ENCODE measurements at regions not wholly inside any gene's neighbourhood (a gene's known extent, or its start where the extent isn't known, plus 50 kb on each side); places are given as distances from the start of the nearest gene placed in this dataset.
A peak's percentile ranks its signal among the peaks of the same experiment; 100 is the strongest.

DNA sequence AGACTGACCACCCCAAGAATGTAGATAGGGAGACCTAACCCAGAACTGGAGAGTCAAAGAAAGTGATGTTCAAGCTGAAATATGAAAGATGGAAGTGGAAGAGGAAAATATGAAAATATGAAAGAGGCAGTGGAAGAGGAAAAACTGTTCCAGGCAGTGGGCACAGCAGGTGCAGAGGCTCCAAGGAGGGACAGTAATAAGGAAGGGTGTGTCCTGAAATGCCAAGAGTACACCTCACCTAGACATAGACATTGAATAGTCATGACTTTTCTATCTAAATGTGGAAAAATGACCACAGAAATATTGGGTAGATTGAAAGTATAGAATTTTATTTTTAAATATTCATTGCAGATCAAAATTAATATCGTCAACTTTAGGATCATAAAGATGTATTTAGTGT, 161.7 kb upstream of the USP24 start:
- H3K4me1 ChIP-seq = peaks cover 0 to 21% (median 4%) of the 10 kb centered on the region in 4 donors
- DNase-seq (ENCODE audit: low spot score in 2 of 2) = no peak
- no peaks in the 10 kb centered on the region for H3K36me3 ChIP-seq
- H3K4me3 ChIP-seq = no peak overlapping the region
- no peak for TF ChIP-seq POLR2A (IDR thresholded peaks at IDR 0.05)
- no peak for TF ChIP-seq EP300 (IDR thresholded peaks at IDR 0.05)
- no peak for TF ChIP-seq CTCF (IDR thresholded peaks at IDR 0.05)
- H3K9me3 ChIP-seq = no peaks in the 10 kb centered on the region
- 94 to 95% methylated on average over 1 of the region's 1 CpG for WGBS, 2 donors
- no peak overlapping the region for H3K27ac ChIP-seq
- H3K27me3 ChIP-seq = no peaks in the 10 kb centered on the region

DNA sequence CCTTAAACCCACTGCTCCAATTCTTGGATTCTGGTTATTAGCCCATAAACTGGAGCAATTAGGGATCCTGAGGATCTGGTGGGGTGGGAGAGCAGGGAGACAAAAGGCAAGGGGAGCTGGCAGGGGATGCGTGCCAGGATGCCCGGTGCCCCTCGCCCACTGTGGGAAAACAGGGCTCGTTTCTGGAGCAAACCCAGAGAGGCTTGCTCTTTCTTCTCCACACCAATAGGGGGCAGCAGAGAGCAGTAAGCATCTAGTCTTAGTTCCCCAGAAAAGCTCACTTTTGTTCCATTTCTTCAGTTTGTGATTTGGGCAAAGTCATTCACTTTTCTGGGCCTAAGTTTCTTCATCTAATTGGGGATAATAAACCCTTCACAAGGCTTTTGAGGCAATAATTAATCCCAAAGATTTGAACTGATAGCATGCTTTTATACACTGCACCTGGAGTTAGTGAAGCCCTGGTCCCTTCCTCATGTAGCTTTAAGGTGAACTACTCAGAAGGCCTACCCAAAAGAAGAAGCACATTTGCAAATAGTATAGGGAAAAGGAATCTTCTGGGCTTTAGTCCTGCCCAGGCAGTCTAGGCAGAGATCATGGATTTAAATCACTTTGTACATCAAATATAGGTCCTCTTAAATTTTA, 160.6 kb upstream of the USP24 start:
- no peaks in the 10 kb centered on the region for H3K36me3 ChIP-seq
- DNase-seq (ENCODE audit: low spot score in 2 of 2) = peak in 1 of 2 donors; percentile 41
- H3K4me3 ChIP-seq = no peak overlapping the region
- H3K9me3 ChIP-seq = no peaks in the 10 kb centered on the region
- WGBS, 2 donors = 6 to 36% methylated on average over 4 of the region's 4 CpGs
- H3K27ac ChIP-seq = peak overlapping the region; percentile 23 to 78 (median 45)
- peak; percentile 85 to 93 (median 87) for TF ChIP-seq CTCF (IDR thresholded peaks at IDR 0.05)
- no peak for TF ChIP-seq POLR2A (IDR thresholded peaks at IDR 0.05)
- no peaks in the 10 kb centered on the region for H3K27me3 ChIP-seq
- peaks cover 0 to 21% (median 4%) of the 10 kb centered on the region in 4 donors for H3K4me1 ChIP-seq

DNA sequence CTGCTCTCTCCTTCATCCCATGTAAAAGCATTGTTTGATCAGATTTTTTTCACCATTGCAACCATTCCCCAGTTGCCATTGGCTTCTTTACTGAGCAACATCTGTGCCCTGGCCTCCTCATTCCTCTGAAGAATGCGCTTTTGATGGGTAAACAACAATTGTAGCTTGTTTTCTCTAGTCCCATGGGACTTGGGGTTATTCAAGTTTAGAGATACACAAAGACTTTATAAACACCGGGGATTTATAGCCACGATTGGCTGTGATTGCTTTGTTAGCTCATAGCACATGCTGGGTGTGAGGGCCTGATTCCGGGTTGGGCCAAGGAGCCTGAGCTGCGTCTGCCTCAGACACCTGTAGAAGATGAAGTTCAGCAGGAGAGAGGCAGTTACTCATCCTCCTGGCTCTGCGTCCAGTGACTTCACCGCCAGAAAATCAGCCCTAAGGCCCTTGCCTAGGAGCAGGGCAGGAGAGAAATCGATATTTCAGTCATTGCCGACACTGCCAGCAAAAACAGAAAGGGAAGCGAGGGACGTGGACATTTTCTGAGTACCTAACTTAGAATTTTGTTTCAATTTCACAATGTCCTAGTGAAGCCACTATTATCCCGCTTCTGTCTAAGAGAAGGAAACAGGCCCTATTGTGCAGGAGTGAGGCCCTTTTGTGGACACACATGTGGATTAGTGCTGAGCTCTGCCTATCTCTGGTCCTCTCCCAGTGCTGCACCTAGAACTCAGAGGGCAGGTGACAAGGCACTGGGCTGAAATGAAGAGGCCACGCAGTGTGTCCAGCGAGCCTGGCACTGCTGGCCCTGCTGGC, 159.8 kb upstream of the USP24 start:
- DNase-seq (ENCODE audit: low spot score in 2 of 2) = peak; percentile 44 to 53
- WGBS, 2 donors = 67 to 68% methylated on average over 14 of the region's 14 CpGs
- Histone ChIP-seq H3K27ac (peak overlapping the region; percentile 23 to 78 (median 45)), H3K4me3 (no peak overlapping the region), H3K27me3 (no peaks in the 10 kb centered on the region), H3K9me3 (no peaks in the 10 kb centered on the region), H3K36me3 (no peaks in the 10 kb centered on the region), H3K4me1 (peaks cover 0 to 21% (median 4%) of the 10 kb centered on the region in 4 donors)
- TF ChIP-seq EP300 (IDR thresholded peaks at IDR 0.05) = peak in 1 of 2 donors; percentile 70
- TF ChIP-seq POLR2A (IDR thresholded peaks at IDR 0.05) = no peak
- TF ChIP-seq CTCF (IDR thresholded peaks at IDR 0.05) = no peak

DNA sequence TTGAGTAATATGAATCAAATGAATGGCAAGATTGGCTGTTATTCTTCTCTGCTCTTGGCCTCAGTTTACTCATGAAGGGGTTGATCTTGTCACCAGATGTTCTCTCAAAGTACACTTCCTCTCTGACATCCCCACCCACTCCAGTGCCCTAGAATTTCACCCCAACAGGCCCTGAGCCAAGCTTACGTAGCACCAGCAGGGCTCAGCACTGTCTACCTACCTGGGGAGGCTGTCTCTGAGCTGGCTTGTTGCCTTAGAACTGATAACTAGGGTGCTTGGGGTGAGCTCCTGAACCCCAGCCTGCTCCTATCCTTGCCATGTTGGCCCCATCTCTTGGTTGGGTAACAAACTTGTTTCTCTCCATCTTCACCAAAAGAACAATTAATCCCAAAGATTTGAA, 159.1 kb upstream of the USP24 start:
- 80 to 88% methylated on average over 1 of the region's 1 CpG for WGBS, 2 donors
- peaks cover 0 to 21% (median 4%) of the 10 kb centered on the region in 4 donors for H3K4me1 ChIP-seq
- H3K36me3 ChIP-seq = no peaks in the 10 kb centered on the region
- DNase-seq (ENCODE audit: low spot score in 2 of 2) = no peak
- no peaks in the 10 kb centered on the region for H3K9me3 ChIP-seq
- H3K27me3 ChIP-seq = no peaks in the 10 kb centered on the region
- TF ChIP-seq EP300 (IDR thresholded peaks at IDR 0.05) = no peak
- TF ChIP-seq CTCF (IDR thresholded peaks at IDR 0.05) = no peak
- no peak for TF ChIP-seq POLR2A (IDR thresholded peaks at IDR 0.05)
- H3K4me3 ChIP-seq = no peak overlapping the region
- H3K27ac ChIP-seq = peak overlapping the region in 3 of 4 donors; percentile 16 to 78 (median 57)

DNA sequence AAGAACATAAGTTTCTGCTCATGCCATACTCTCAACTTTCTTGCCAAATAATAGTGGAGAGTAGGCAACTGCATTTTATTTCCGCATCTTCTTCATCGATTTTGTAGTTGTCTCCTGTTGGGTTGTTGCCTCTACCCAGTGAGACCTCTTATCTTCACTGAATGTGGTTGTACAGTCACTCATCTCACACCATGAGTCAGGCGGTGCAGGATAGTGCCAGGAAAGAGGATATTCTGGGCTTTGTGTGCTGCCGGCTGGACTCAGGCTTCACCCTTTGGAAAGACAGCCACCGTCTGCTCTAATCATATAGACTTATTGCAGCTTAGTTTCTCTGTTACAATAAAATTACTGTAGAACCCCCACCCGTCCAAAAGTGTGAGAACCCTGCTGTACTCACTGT, 154.3 kb upstream of the USP24 start:
- TF ChIP-seq POLR2A (IDR thresholded peaks at IDR 0.05) (no peak), EP300 (IDR thresholded peaks at IDR 0.05) (no peak), CTCF (IDR thresholded peaks at IDR 0.05) (no peak)
- Histone ChIP-seq H3K36me3 (no peaks in the 10 kb centered on the region), H3K9me3 (no peaks in the 10 kb centered on the region), H3K27ac (no peak overlapping the region), H3K4me3 (no peak overlapping the region), H3K4me1 (peaks cover 0 to 6% (median 0%) of the 10 kb centered on the region in 4 donors), H3K27me3 (no peaks in the 10 kb centered on the region)
- WGBS, 2 donors = 81 to 83% methylated on average over 6 of the region's 6 CpGs
- DNase-seq (ENCODE audit: low spot score in 2 of 2) = no peak

Data from tibial nerve (tissue), 4 donors.